Endothelial cell of umbilical vein (primary cell): ENCODE measurements at regions not wholly inside any gene's neighbourhood (a gene's known extent, or its start where the extent isn't known, plus 50 kb on each side); places are given as distances from the start of the nearest gene placed in this dataset.

ENCODE experiments used
- BruUV-seq: library from RNA; stranded (reverse); fragments of 400-500 nt; replicated peaks from 2 replicates; lab custom pipeline; 2021; lab: Mats Ljungman, UMichigan
- CTCF ChIA-PET: fragments of 300-600, 350-600 bp; sonication (Branson Sonifier 250); formaldehyde crosslinking; loops from one replicate; lab custom pipeline; 2021; ENCODE audit warnings: antibody characterized with exemption, inconsistent platforms; lab: Charles Lee
- POLR2A ChIA-PET: fragments of 300-600, 350-600 bp; sonication (Branson Sonifier 250); formaldehyde crosslinking; loops from one replicate; lab custom pipeline; 2021; ENCODE audit warnings: antibody characterized with exemption, inconsistent platforms; lab: Charles Lee
- DNase-seq: peaks from one replicate; pipeline ENCODE4 v3.0.0-alpha.2; 2011; ENCODE audit warnings: low read depth, low spot score
- FAIRE-seq: peaks from 2 replicates; lab custom pipeline; 2011; peaks lifted over from hg19 to GRCh38; lab: Jason Lieb, UNC
- H2AFZ ChIP-seq: 2 replicates; pipeline ENCODE4 v1.6.0; 2012; ENCODE audit warnings: low read depth, low read length, control low read depth, inconsistent platforms
- H3K27ac ChIP-seq: 2 replicates; pipeline ENCODE4 v1.5.1; 2011; ENCODE audit warnings: low read depth, mild to moderate bottlenecking, control low read depth, low read length, moderate library complexity; ENCODE audit not compliant: insufficient read depth
- H3K27me3 ChIP-seq, 2 experiments: 2 replicates each; pipeline versions ENCODE4 v1.6.0 to v1.6.1; 2011; ENCODE audit warnings: low read length in 2 of 2, mixed read lengths in 1 of 2; ENCODE audit not compliant: control insufficient read depth in 2 of 2, insufficient read depth in 2 of 2
- H3K36me3 ChIP-seq, 2 experiments: 2 replicates in 1 of 2; 3 replicates in 1 of 2; pipeline ENCODE4 v1.5.1; 2011; ENCODE audit warnings: low read length in 2 of 2, mild to moderate bottlenecking in 1 of 2, moderate library complexity in 1 of 2; ENCODE audit not compliant: control insufficient read depth in 2 of 2, insufficient read depth in 2 of 2; ENCODE audit errors: extremely low read depth in 1 of 2
- H3K4me1 ChIP-seq: 3 replicates; pipeline ENCODE4 v1.5.1; 2011; ENCODE audit warnings: mild to moderate bottlenecking, low read length; ENCODE audit not compliant: control insufficient read depth, insufficient read depth; ENCODE audit errors: extremely low read depth
- H3K4me2 ChIP-seq: 2 replicates; pipeline ENCODE4 v1.6.1; 2011; ENCODE audit warnings: low read length, control low read depth, mixed read lengths; ENCODE audit not compliant: insufficient read depth
- H3K4me3 ChIP-seq, 3 experiments: fragments of 200-600 bp in 1 of 3; sonication (generic), shearing (Covaris generic) in 1 of 3; replicated peaks in 1 of 3; 2 replicates each; pipeline ENCODE4 v1.5.1; 2011 to 2016; ENCODE audit warnings: control low read depth in 3 of 3, low read length in 3 of 3, mild to moderate bottlenecking in 2 of 3, inconsistent platforms in 1 of 3, low read depth in 1 of 3, moderate library complexity in 1 of 3; ENCODE audit not compliant: insufficient read depth in 1 of 3
- H3K79me2 ChIP-seq: 2 replicates; pipeline ENCODE4 v1.6.0; 2012; ENCODE audit warnings: low read length, inconsistent platforms; ENCODE audit not compliant: control insufficient read depth, insufficient read depth
- H3K9ac ChIP-seq: replicated peaks from 2 replicates; pipeline ENCODE3; 2011; ENCODE audit warnings: low read length, control low read depth; ENCODE audit not compliant: insufficient read depth; ENCODE audit errors: extremely low read depth
- H3K9me1 ChIP-seq: replicated peaks from 3 replicates; pipeline ENCODE4 v1.6.0; 2011; ENCODE audit warnings: mild to moderate bottlenecking, low read length; ENCODE audit not compliant: control insufficient read depth, insufficient read depth; ENCODE audit errors: extremely low read depth
- H3K9me3 ChIP-seq: replicated peaks from 2 replicates; pipeline ENCODE4 v1.5.1; 2012; ENCODE audit warnings: low read length, inconsistent platforms; ENCODE audit not compliant: control insufficient read depth, insufficient read depth
- H4K20me1 ChIP-seq: replicated peaks from 2 replicates; pipeline ENCODE3; 2011; ENCODE audit warnings: mild to moderate bottlenecking, low read length; ENCODE audit not compliant: control insufficient read depth, insufficient read depth; ENCODE audit errors: extremely low read depth
- EZH2 ChIP-seq: IDR thresholded peaks from 2 replicates; pipeline ENCODE4 v1.6.1; 2012; ENCODE audit warnings: borderline replicate concordance, low read depth, mild to moderate bottlenecking, moderate library complexity, low read length, inconsistent platforms; ENCODE audit not compliant: severe bottlenecking
- FOS ChIP-seq: IDR thresholded peaks from 2 replicates; pipeline ENCODE4 v1.6.1; 2011; ENCODE audit warnings: mild to moderate bottlenecking, low read length, moderate library complexity, borderline replicate concordance; ENCODE audit not compliant: insufficient read depth
- GATA2 ChIP-seq: IDR thresholded peaks from 2 replicates; pipeline ENCODE4 v1.7.0; 2011; ENCODE audit warnings: low read depth, mild to moderate bottlenecking, moderate library complexity, mixed read lengths, low read length; ENCODE audit not compliant: insufficient read length, insufficient read depth
- JUN ChIP-seq: IDR thresholded peaks from 2 replicates; pipeline ENCODE4 v1.6.1; 2011; ENCODE audit warnings: borderline replicate concordance, low read depth; ENCODE audit not compliant: insufficient read length, insufficient read depth
- MYC ChIP-seq: IDR thresholded peaks from one replicate; pipeline ENCODE4 v1.6.1; 2011; ENCODE audit warnings: mild to moderate bottlenecking, low read depth, low read length
- POLR2AphosphoS5 ChIP-seq: IDR thresholded peaks from 2 replicates; pipeline ENCODE4 v1.6.1; 2012; ENCODE audit warnings: low read depth, mild to moderate bottlenecking, control low read depth, low read length, moderate library complexity; ENCODE audit not compliant: insufficient read depth
- dilution Hi-C: fragments of 300-500 bp; cut with MboI; formaldehyde crosslinking; loops from one replicate; pipeline ENCODE4 v1.15.0; 2019; ENCODE audit warnings: low sequenced_read_pairs; ENCODE audit not compliant: extremely low pct_ligation_motif_present
- intact Hi-C: fragments of 100-400 bp; cut with micrococcal nuclease; formaldehyde crosslinking; loops from one replicate; pipeline ENCODE4 v1.10.0; 2022
- TF ChIP-seq, protein P1 (sequence below), 2 donors: IDR thresholded peaks; 1 replicate in 1 of 2; 2 replicates in 1 of 2; pipeline ENCODE4 v1.5.1; 2011; ENCODE audit warnings: low read length in 2 of 2, mild to moderate bottlenecking in 2 of 2, moderate library complexity in 2 of 2, control low read depth in 1 of 2, inconsistent platforms in 1 of 2, low read depth in 1 of 2; ENCODE audit not compliant: insufficient read depth in 1 of 2; ENCODE audit errors: extremely low read depth in 1 of 2

GRCh38 chr7:9983048-9983447 lies 990.6 kb upstream of the PHF14 start:
- Histone ChIP-seq H3K4me1 (no peaks in the 10 kb centered on the region), H3K36me3 (no peaks in the 10 kb centered on the region), H3K9me3 (no peaks in the 10 kb centered on the region), H3K4me2 (no peak overlapping the region), H3K79me2 (no peaks in the 10 kb centered on the region), H3K9ac (no peak overlapping the region), H2AFZ (no peak overlapping the region), H3K27ac (no peak overlapping the region), H3K27me3 (no peaks in the 10 kb centered on the region), H4K20me1 (no peaks in the 10 kb centered on the region), H3K9me1 (no peaks in the 10 kb centered on the region), H3K4me3 (no peak overlapping the region)
- FAIRE-seq = no peak
- no peak for DNase-seq
- ChIA-PET POLR2A (interaction anchor here (0.6 kb wide), 1 partner anchor 10 kb away, joined by 4 read pairs; no protein-coding TSS in a partner anchor), CTCF (no interaction called here)
- intact Hi-C loops (no loop called here), dilution Hi-C loops (no loop called here)
- TF ChIP-seq JUN = no peak
- TF ChIP-seq, protein P1, sequence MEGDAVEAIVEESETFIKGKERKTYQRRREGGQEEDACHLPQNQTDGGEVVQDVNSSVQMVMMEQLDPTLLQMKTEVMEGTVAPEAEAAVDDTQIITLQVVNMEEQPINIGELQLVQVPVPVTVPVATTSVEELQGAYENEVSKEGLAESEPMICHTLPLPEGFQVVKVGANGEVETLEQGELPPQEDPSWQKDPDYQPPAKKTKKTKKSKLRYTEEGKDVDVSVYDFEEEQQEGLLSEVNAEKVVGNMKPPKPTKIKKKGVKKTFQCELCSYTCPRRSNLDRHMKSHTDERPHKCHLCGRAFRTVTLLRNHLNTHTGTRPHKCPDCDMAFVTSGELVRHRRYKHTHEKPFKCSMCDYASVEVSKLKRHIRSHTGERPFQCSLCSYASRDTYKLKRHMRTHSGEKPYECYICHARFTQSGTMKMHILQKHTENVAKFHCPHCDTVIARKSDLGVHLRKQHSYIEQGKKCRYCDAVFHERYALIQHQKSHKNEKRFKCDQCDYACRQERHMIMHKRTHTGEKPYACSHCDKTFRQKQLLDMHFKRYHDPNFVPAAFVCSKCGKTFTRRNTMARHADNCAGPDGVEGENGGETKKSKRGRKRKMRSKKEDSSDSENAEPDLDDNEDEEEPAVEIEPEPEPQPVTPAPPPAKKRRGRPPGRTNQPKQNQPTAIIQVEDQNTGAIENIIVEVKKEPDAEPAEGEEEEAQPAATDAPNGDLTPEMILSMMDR (IDR thresholded peaks at IDR 0.05; ENCODE audit: extremely low read depth in 1 of 2, insufficient read depth in 1 of 2, low read depth in 1 of 2, low read length in 2 of 2) = no peak
- no TSS peak for BruUV-seq

GRCh38 chr7:10015687-10016086 lies 958.0 kb upstream of the PHF14 start:
- H3K79me2 ChIP-seq = no peaks in the 10 kb centered on the region
- no peak overlapping the region for H3K4me2 ChIP-seq
- H3K9me3 ChIP-seq = no peaks in the 10 kb centered on the region
- no peaks in the 10 kb centered on the region for H3K27me3 ChIP-seq
- CTCF ChIA-PET = no interaction called here
- TF ChIP-seq JUN = no peak
- TF ChIP-seq GATA2 = no peak
- TF ChIP-seq POLR2AphosphoS5 = no peak
- TF ChIP-seq EZH2 = no peak
- TF ChIP-seq, protein P1 (IDR thresholded peaks at IDR 0.05; ENCODE audit: extremely low read depth in 1 of 2, insufficient read depth in 1 of 2, low read depth in 1 of 2, low read length in 2 of 2) = no peak
- TF ChIP-seq FOS = no peak
- no peak for TF ChIP-seq MYC
- no peaks in the 10 kb centered on the region for H3K4me1 ChIP-seq
- H3K36me3 ChIP-seq = no peaks in the 10 kb centered on the region
- H3K4me3 ChIP-seq = no peak overlapping the region
- H3K27ac ChIP-seq = no peak overlapping the region
- dilution Hi-C loops = no loop called here
- H3K9ac ChIP-seq = no peak overlapping the region
- intact Hi-C loops = no loop called here
- BruUV-seq = no TSS peak
- FAIRE-seq = no peak
- POLR2A ChIA-PET = no interaction called here
- no peak overlapping the region for H2AFZ ChIP-seq
- no peaks in the 10 kb centered on the region for H3K9me1 ChIP-seq
- no peaks in the 10 kb centered on the region for H4K20me1 ChIP-seq
- DNase-seq = no peak
